ENCODE measurements at regions not wholly inside any gene's neighbourhood (a gene's known extent, or its start where the extent isn't known, plus 50 kb on each side); places are given as distances from the start of the nearest gene placed in this dataset.

- TF ChIP-seq, protein P1, sequence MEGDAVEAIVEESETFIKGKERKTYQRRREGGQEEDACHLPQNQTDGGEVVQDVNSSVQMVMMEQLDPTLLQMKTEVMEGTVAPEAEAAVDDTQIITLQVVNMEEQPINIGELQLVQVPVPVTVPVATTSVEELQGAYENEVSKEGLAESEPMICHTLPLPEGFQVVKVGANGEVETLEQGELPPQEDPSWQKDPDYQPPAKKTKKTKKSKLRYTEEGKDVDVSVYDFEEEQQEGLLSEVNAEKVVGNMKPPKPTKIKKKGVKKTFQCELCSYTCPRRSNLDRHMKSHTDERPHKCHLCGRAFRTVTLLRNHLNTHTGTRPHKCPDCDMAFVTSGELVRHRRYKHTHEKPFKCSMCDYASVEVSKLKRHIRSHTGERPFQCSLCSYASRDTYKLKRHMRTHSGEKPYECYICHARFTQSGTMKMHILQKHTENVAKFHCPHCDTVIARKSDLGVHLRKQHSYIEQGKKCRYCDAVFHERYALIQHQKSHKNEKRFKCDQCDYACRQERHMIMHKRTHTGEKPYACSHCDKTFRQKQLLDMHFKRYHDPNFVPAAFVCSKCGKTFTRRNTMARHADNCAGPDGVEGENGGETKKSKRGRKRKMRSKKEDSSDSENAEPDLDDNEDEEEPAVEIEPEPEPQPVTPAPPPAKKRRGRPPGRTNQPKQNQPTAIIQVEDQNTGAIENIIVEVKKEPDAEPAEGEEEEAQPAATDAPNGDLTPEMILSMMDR (IDR thresholded peaks at IDR 0.05): no peak
- TF ChIP-seq POLR2A (IDR thresholded peaks at IDR 0.05): no peak
Observed at GRCh38 chr11:116614306-116615210, 158.2 kb downstream of the BUD13 start.
